Hepatocyte (in vitro differentiated cells): ENCODE measurements at regions not wholly inside any gene's neighbourhood (a gene's known extent, or its start where the extent isn't known, plus 50 kb on each side); places are given as distances from the start of the nearest gene placed in this dataset.

Experiments used
- DNase-seq: peaks from one replicate; pipeline ENCODE4 v3.0.0-alpha.2; 2016; ENCODE audit warnings: low spot score
- H2AFZ ChIP-seq: fragments of 200-600 bp; sonication (generic); 2 replicates; pipeline ENCODE4 v1.6.0; 2016; ENCODE audit warnings: antibody characterized with exemption, mild to moderate bottlenecking
- H3K27ac ChIP-seq: fragments of 200-600 bp; sonication (generic); 2 replicates; pipeline ENCODE4 v1.5.1; 2016; ENCODE audit warnings: mild to moderate bottlenecking
- H3K27me3 ChIP-seq: fragments of 200-600 bp; sonication (generic); 2 replicates; pipeline ENCODE4 v1.6.1; 2016
- H3K36me3 ChIP-seq: fragments of 200-600 bp; sonication (generic); replicated peaks from 2 replicates; pipeline ENCODE4 v1.5.1; 2016; ENCODE audit warnings: low read depth; ENCODE audit not compliant: insufficient read depth
- H3K4me1 ChIP-seq: fragments of 200-600 bp; sonication (generic); 2 replicates; pipeline ENCODE4 v1.5.1; 2016; ENCODE audit warnings: mild to moderate bottlenecking, moderate library complexity; ENCODE audit not compliant: insufficient read depth
- H3K4me2 ChIP-seq: fragments of 200-600 bp; sonication (generic); 2 replicates; pipeline ENCODE4 v1.6.0; 2016
- H3K4me3 ChIP-seq: fragments of 200-600 bp; sonication (generic); 2 replicates; pipeline ENCODE4 v1.5.1; 2016; ENCODE audit warnings: mild to moderate bottlenecking
- H3K79me2 ChIP-seq: fragments of 200-600 bp; sonication (generic); 2 replicates; pipeline ENCODE4 v1.6.0; 2017; ENCODE audit warnings: mild to moderate bottlenecking
- H3K9me2 ChIP-seq: fragments of 200-600 bp; sonication (generic); replicated peaks from 2 replicates; pipeline ENCODE4 v1.6.0; 2017; ENCODE audit warnings: mild to moderate bottlenecking; ENCODE audit not compliant: insufficient read depth
- H3K9me3 ChIP-seq: fragments of 200-600 bp; sonication (generic); 2 replicates; pipeline ENCODE4 v1.5.1; 2016; ENCODE audit warnings: low read depth, mild to moderate bottlenecking
- H4K20me1 ChIP-seq: fragments of 200-600 bp; sonication (generic); 2 replicates; pipeline ENCODE4 v1.6.0; 2016; ENCODE audit warnings: mild to moderate bottlenecking; ENCODE audit not compliant: insufficient read depth, poor library complexity, severe bottlenecking
- EZH2 ChIP-seq: fragments of 200-600 bp; sonication (generic); IDR thresholded peaks from 2 replicates; pipeline ENCODE4 v1.6.1; 2016; ENCODE audit warnings: antibody characterized with exemption, mild to moderate bottlenecking, borderline replicate concordance
- EZH2phosphoT487 ChIP-seq: fragments of 200-600 bp; sonication (generic); IDR thresholded peaks from one replicate; pipeline ENCODE4 v1.6.1; 2018; ENCODE audit warnings: antibody characterized with exemption, mild to moderate bottlenecking, low read depth, moderate library complexity; ENCODE audit not compliant: unreplicated experiment, severe bottlenecking
- WGBS: methylation state at CpG from one replicate; pipeline ENCODE4 v1.1.6; 2016; ENCODE audit warnings: low lambda C conversion rate; ENCODE audit errors: missing lambda C conversion rate; 5-methylcytosine and 5-hydroxymethylcytosine counted together
- TF ChIP-seq, protein P1 (sequence below): fragments of 200-600 bp; sonication (generic); IDR thresholded peaks from 2 replicates; pipeline ENCODE4 v1.5.1; 2016; ENCODE audit warnings: antibody characterized with exemption, mild to moderate bottlenecking; ENCODE audit not compliant: poor library complexity

GRCh38 chr10:62734781-62735463 lies 69.6 kb upstream of the ADO start:
- Histone ChIP-seq H3K4me1 (no peaks in the 10 kb centered on the region), H3K4me2 (no peak overlapping the region), H3K9me2 (no peaks in the 10 kb centered on the region), H4K20me1 (no peaks in the 10 kb centered on the region), H3K27me3 (peaks cover 2% of the 10 kb centered on the region), H3K79me2 (no peaks in the 10 kb centered on the region), H3K36me3 (no peaks in the 10 kb centered on the region), H2AFZ (no peak overlapping the region), H3K9me3 (no peaks in the 10 kb centered on the region), H3K27ac (no peak overlapping the region), H3K4me3 (no peak overlapping the region)
- TF ChIP-seq EZH2 (no peak), EZH2phosphoT487 (no peak)
- TF ChIP-seq, protein P1, sequence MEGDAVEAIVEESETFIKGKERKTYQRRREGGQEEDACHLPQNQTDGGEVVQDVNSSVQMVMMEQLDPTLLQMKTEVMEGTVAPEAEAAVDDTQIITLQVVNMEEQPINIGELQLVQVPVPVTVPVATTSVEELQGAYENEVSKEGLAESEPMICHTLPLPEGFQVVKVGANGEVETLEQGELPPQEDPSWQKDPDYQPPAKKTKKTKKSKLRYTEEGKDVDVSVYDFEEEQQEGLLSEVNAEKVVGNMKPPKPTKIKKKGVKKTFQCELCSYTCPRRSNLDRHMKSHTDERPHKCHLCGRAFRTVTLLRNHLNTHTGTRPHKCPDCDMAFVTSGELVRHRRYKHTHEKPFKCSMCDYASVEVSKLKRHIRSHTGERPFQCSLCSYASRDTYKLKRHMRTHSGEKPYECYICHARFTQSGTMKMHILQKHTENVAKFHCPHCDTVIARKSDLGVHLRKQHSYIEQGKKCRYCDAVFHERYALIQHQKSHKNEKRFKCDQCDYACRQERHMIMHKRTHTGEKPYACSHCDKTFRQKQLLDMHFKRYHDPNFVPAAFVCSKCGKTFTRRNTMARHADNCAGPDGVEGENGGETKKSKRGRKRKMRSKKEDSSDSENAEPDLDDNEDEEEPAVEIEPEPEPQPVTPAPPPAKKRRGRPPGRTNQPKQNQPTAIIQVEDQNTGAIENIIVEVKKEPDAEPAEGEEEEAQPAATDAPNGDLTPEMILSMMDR = no peak
- no peak for DNase-seq
- 89% methylated on average over 7 of the region's 7 CpGs for WGBS

GRCh38 chr10:62735464-62736167 lies 68.9 kb upstream of the ADO start:
- DNase-seq = no peak
- Histone ChIP-seq H3K79me2 (no peaks in the 10 kb centered on the region), H3K4me3 (no peak overlapping the region), H3K4me1 (no peaks in the 10 kb centered on the region), H3K36me3 (no peaks in the 10 kb centered on the region), H3K4me2 (no peak overlapping the region), H2AFZ (no peak overlapping the region), H3K9me2 (no peaks in the 10 kb centered on the region), H4K20me1 (no peaks in the 10 kb centered on the region), H3K27ac (no peak overlapping the region), H3K9me3 (no peaks in the 10 kb centered on the region), H3K27me3 (no peaks in the 10 kb centered on the region)
- 89% methylated on average over 2 of the region's 2 CpGs for WGBS
- no peak for TF ChIP-seq EZH2phosphoT487
- TF ChIP-seq, protein P1 = no peak
- TF ChIP-seq EZH2 = no peak

GRCh38 chr10:62736168-62736546 lies 68.4 kb upstream of the ADO start:
- no peaks in the 10 kb centered on the region for H3K9me3 ChIP-seq
- no peaks in the 10 kb centered on the region for H4K20me1 ChIP-seq
- no peaks in the 10 kb centered on the region for H3K27me3 ChIP-seq
- WGBS = 80% methylated on average over 2 of the region's 2 CpGs
- no peaks in the 10 kb centered on the region for H3K9me2 ChIP-seq
- no peak for DNase-seq
- H3K79me2 ChIP-seq = no peaks in the 10 kb centered on the region
- no peak overlapping the region for H3K4me3 ChIP-seq
- H3K4me2 ChIP-seq = no peak overlapping the region
- H3K36me3 ChIP-seq = no peaks in the 10 kb centered on the region
- no peak overlapping the region for H2AFZ ChIP-seq
- no peak for TF ChIP-seq EZH2phosphoT487
- H3K4me1 ChIP-seq = no peaks in the 10 kb centered on the region
- H3K27ac ChIP-seq = no peak overlapping the region

DNA sequence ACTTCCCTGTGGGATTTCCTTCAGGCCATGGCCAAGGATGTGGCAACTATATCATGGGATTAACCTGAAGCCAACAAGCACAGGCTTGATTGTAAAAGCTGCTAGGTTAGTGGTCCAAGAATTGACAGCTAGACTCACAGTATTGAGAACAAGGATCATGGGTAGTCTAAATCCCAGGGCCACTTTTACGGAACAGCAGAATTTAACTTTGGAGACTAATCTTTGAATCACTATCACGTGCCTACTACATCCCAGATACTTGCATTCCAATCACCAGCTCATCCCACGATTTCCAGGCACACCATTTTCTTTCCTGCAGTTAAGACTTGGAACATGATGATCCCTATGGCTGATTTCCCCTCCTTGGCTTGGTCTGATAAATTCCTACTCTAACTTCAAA lies 65.6 kb upstream of the ADO start:
- DNase-seq = no peak

More for the DNA sequence above, 65.6 kb upstream of the ADO start:
- no peaks in the 10 kb centered on the region for H3K79me2 ChIP-seq
- no peak overlapping the region for H2AFZ ChIP-seq
- no peaks in the 10 kb centered on the region for H3K4me1 ChIP-seq
- 82% methylated on average over 3 of the region's 3 CpGs for WGBS
- no peaks in the 10 kb centered on the region for H3K9me3 ChIP-seq
- no peaks in the 10 kb centered on the region for H3K27me3 ChIP-seq
- H3K4me2 ChIP-seq = no peak overlapping the region
- H3K36me3 ChIP-seq = no peaks in the 10 kb centered on the region
- no peaks in the 10 kb centered on the region for H4K20me1 ChIP-seq
- no peak overlapping the region for H3K4me3 ChIP-seq
- TF ChIP-seq, protein P1 = no peak
- TF ChIP-seq EZH2phosphoT487 (no peak), EZH2 (no peak)
- H3K27ac ChIP-seq = no peak overlapping the region
- no peaks in the 10 kb centered on the region for H3K9me2 ChIP-seq
